Transverse colon (tissue), 4 donors: ENCODE measurements at regions not wholly inside any gene's neighbourhood (a gene's known extent, or its start where the extent isn't known, plus 50 kb on each side); places are given as distances from the start of the nearest gene placed in this dataset.

Experiments
- EP300 ChIP-seq: sonication (generic); formaldehyde crosslinking; IDR thresholded peaks from one replicate; pipeline ENCODE4 v1.6.1; 2017; ENCODE audit warnings: antibody characterized with exemption, low read depth
- POLR2A ChIP-seq: fragments of 450-650 bp; IDR thresholded peaks from one replicate; pipeline ENCODE4 v1.6.1; 2016; ENCODE audit warnings: antibody characterized with exemption, mild to moderate bottlenecking, moderate library complexity
- POLR2AphosphoS5 ChIP-seq, 3 donors: sonication (generic); formaldehyde crosslinking; IDR thresholded peaks; one replicate each; pipeline ENCODE4 v1.6.1; 2016; ENCODE audit warnings: antibody characterized with exemption in 3 of 3
- TF ChIP-seq, protein P1 (sequence below), 5 experiments: fragments of 200-600 bp in 3 of 5; fragments of 450-650 bp in 2 of 5; sonication (generic) in 3 of 5; IDR thresholded peaks; 1 replicate in 2 of 5; 2 replicates in 3 of 5; pipeline ENCODE4 v1.5.1; 2016 to 2017; ENCODE audit warnings: antibody characterized with exemption in 5 of 5, inconsistent platforms in 3 of 5, mild to moderate bottlenecking in 2 of 5, moderate library complexity in 1 of 5

DNA sequence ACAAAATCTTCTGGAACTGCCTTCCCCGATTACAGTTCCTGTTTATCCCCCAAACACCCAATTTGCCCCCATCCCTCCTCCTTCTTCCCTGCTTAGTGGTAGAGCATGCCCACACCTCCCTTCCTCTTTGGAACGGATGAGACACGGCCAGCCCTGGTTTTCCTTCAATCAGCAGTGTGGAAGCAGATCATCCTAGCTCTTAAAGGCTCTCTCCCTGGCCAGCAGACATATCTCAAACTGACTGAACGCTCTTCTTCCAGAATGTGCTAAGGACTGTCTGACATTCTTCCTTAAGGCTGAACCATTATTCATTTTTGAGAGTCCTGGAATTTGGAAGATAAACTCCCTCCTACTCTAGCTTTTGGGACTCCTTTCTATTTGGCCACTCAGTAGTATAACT is 161.1 kb downstream of the TRIML1 start:
- TF ChIP-seq, protein P1, sequence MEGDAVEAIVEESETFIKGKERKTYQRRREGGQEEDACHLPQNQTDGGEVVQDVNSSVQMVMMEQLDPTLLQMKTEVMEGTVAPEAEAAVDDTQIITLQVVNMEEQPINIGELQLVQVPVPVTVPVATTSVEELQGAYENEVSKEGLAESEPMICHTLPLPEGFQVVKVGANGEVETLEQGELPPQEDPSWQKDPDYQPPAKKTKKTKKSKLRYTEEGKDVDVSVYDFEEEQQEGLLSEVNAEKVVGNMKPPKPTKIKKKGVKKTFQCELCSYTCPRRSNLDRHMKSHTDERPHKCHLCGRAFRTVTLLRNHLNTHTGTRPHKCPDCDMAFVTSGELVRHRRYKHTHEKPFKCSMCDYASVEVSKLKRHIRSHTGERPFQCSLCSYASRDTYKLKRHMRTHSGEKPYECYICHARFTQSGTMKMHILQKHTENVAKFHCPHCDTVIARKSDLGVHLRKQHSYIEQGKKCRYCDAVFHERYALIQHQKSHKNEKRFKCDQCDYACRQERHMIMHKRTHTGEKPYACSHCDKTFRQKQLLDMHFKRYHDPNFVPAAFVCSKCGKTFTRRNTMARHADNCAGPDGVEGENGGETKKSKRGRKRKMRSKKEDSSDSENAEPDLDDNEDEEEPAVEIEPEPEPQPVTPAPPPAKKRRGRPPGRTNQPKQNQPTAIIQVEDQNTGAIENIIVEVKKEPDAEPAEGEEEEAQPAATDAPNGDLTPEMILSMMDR (IDR thresholded peaks at IDR 0.05): no peak
- TF ChIP-seq POLR2A: no peak
- no peak for TF ChIP-seq POLR2AphosphoS5 (IDR thresholded peaks at IDR 0.05)
- no peak for TF ChIP-seq EP300
